GM18511 (cell line): ENCODE measurements at regions not wholly inside any gene's neighbourhood (a gene's known extent, or its start where the extent isn't known, plus 50 kb on each side); places are given as distances from the start of the nearest gene placed in this dataset.

Experiments
- ATAC-seq: cut with Tn5 transposase; IDR thresholded peaks from one replicate; pipeline ENCODE4 v1.9.1; 2021; ENCODE audit warnings: mild to moderate bottlenecking, moderate library complexity; ENCODE audit not compliant: unreplicated experiment

DNA sequence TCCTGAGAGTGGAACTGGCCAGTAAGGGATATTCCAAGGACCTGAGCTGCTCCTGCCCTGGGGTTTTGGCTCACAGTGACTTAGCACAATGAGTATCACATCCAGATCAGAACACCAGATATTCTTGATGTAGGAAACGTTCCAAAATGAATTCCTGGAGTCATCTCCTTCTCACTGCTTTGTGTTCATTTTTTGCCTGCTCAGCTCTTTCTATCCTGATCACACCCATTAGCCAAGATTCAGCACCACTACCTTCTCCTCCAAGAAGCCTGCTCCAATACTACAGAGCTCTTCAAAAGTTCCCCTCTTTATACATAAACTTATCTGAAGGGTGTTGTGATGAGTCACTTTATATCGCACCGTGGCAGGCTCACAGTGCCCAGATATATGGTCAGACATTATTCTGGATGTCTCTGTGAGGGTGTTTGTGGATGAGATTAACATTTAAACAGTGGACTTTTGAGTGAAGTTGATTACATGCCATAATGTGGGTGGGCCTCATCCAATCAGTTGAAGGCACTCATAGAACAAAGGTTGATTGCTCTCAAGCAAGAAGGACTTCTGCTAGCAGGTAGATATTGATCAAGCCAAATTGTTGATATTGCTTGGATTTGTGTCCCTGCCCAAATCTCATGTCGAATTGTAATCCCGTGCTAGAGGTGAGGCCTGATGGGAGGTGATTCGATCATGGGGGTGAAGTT lies 1155.2 kb upstream of the AUTS2 start:
- no peak for ATAC-seq

DNA sequence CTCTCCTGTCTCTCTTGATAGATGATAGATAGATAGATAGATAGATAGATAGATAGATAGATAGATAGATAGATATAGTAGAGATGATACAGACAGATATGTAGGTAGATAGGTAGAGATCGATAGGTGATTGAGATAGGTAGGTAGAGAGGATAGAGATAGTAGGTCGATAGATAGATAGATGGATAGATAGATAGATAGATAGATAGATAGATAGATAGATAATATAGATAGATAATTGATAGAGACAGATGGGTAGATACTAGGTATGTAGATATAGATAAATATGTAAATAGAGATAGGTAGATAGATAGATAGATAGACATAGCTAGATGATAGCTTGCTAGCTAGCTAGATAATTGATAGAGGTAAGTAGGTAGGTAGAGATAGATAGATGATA lies 1154.2 kb upstream of the AUTS2 start:
- ATAC-seq: no peak

DNA sequence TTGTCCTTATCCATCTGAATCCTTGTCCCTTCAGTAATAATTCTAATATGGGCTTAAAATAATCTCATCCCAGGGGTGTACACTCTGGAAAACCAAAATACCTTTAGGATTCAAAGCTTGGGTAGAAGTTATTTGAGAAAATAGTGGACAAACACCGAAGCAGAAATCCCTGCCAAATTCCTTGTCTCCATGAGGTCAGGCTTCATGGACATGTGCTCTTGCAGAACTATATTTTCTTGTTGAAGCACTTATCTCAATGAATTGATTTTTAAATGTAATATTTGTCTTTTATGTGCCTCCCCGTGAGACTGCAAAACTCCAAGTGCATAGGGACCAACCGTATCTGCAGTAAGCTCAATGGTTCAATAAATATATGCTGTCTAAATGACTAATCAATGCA lies 1153.3 kb upstream of the AUTS2 start:
- no peak for ATAC-seq

DNA sequence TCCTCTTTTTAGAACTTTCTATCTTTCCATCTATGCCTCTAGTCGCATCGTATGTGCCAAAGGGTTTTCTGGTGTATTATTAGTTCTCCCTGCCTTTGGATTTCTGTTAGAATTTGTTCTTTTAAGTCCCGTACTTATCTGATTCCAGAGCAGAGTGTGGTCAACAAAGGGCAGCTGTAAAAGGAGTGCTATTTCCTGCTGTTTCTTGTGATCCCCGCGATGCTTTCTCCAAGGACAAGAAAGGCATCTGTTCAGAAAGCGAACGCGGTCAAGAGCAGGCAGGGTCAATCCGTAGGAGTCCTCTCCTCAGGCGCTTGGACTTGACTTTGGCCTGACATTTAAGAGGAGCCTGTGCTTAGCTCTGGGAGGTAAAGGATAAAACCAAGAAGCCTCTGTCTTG lies 1152.1 kb upstream of the AUTS2 start:
- no peak for ATAC-seq

DNA sequence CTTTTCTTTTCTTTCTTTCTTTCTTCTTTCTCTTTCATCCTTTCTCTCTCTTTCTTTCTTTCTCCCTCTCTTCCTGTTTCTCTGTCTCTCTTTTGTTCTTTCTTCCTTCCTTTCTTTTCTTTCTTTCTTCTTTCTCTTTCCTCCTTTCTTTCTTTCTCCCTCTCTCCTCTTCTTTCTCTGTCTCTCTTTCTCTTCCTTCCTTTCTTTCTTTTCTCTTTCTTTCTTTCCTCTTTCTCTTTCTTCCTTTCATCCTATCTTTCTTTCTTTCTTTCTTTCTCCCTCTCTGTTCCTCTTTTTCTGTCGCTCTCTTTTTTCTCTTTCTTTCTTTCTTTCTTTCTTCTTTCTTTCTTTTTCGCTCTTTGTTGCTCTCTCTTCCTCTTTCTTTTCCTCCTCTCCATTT lies 1149.2 kb upstream of the AUTS2 start:
- ATAC-seq: no peak

DNA sequence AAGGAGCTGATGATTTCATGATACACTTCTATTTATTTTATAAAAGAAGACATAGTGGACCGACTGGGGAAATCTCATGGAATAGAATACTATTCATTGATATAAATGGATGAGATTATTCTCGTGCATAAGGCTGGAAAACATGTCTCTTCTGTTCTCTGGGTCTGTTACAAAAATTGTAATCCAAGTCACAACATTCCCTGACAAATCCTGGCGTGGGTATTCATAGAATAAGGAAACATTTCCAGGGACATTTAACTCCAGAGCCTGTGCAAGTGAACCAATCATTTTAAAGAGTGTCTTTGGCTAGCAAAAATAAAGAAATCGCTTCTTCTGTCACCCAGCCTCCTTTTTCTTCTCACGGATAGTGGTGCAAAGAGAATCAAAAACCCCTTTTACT lies 1148.5 kb upstream of the AUTS2 start:
- no peak for ATAC-seq

DNA sequence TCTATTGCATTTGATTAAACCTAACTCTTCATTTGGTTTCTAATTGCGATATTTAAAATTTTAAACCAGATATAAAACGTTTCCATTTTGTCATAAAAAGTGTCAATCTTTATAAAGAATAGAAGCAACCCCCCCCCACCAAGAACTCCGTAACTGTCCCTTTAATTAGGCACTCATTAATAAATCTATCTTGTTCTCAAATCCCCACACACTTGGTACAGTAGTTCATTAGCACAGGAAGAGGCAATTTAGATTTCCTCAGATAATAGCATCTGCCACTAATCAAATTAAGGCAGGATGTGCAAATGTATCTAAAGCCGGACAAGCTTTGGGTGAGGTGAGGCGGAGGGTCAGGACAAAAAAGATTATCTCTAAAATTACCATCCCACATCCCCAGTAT lies 1143.3 kb upstream of the AUTS2 start:
- ATAC-seq: no peak

DNA sequence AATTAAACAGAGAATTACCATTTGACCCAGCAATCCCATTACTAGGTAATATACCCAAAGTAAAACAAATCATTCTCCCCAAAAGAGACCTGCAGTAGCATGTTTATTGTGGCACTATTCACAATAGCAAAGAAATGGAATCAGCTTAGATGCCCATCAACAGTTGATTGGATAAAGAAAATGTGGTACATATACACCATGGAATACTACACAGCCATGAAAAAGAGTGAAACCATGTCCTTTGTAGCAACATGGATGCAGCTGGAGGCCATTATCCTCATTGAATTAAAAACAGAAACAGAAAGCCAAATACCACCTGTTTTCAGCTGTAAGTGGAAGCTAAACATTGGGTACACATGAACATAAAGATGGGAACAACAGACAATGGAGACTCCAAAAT lies 1141.8 kb upstream of the AUTS2 start:
- ATAC-seq: no peak

DNA sequence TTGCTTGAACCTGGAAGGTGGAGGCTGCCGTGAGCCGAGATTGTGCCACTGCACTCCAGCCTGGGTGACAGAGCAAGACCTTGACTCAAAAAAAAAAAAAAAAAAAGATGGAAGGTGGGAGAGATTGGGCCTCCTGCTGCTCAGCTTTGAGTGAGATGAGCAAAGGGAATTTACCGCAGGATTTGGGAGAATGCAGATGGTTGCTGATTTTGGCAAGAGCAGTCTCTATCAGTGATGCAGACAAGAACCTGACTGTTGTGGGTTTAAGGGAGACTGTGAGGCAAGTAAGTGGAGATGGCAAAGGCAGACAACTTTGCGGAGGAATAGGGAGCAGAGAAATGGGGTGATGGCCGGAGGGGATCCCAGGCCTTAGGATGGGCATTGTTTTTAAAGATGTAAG lies 1140.8 kb upstream of the AUTS2 start:
- ATAC-seq: no peak

DNA sequence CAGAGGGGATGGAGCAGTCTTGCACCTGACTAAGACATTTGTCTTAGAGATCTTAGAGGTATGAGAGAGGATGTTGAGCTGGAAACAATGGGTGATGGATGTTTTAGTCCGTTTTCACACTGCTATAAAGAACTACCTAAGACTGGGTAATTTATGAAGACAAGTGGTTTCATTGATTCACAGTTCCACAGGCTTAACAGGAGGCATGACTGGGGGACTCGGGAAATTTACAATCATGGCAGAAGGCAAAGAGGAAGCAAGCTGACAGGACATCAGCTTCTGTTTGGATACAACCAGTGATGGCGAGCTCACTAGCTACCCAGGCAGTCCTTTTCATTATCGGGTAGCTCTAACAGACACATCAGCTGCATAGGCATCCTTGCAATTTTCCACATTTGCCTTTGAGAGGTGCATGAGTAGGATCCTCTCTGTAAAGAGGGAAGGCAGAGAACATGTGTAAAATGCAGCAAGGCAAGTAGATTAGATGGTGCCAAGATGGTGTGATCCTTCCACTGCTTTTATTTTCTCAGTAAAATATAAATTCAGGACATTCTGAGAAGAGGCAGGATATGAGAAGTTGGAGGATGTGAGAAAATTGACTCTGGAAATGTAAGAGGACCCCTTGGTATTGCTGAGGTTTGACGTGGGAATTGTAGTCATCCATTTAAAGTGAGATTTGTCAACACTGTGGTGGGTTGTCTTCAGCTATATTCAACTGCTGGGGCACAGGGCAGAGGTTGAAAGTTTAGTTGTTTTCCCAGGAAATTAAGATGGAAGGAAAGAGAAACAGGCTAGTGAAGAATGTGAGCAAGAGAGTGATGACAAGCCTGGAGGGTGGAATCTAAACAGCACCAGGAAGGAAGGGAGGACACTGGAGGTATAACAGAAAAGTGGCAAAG lies 1140.0 kb upstream of the AUTS2 start:
- no peak for ATAC-seq

DNA sequence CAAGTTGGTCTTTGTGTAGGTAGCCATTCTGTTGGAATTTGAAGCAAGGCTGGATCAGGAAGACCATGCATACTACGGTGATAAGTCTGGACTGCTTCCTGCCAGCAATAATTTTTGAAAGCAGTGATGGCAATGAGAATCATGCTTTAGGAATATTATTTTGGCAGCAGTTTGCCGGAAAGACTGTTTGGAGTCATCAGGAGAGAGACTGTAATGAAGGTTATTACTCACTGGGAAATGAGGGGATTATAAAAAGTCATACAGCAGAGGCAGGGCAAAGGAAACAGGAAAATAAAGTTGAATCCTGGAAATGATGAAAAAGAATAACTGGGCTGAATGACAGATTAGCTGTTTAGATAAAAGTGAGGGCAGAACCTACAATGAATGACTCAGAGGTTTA lies 1136.8 kb upstream of the AUTS2 start:
- no peak for ATAC-seq

DNA sequence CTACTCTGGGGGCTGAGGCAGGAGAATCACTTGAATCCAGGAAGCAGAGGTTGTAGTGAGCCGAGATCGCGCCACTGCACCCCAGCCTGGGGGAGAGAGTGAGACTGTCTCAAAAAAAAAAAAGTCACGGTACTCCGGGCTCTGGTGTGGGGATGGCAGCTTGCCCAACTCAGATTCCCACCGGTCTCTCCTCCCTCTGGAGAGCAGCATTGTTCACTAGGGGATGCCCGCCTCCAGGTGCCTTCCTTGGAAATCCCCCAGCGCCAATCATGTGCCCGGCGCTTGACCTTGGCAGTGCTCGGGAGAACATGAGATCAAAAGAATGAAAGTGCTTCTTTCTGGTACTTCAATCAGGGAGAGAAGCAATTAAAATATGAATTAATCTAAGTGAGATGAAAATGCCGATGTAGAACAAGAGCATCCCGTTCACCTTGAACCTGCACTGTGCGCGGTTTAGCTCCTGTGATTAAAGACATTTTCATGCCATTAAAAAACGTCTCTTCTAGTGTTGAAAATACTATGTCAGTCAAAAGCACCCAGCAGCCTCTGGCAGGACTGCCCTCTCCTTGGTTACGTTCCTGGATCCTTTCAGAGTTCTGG lies 1127.3 kb upstream of the AUTS2 start:
- ATAC-seq: no peak

DNA sequence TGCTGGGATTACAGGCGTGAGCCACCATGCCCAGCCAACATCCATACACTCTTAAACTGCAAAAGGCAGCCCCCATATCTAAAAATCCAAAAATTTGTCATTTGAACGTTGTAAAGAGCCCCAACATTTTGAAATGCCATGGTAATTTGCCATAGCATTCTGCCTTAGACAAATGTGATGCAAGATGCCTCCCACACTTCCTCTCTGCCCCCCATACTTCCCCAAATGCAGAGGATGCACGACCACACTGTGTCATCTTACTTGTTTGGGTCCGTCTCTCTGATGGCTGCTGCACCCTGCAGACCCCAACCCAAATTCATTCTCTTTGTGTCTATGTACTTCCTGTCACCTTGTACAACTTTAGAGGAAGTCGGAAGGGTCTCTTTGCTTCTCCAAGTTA lies 1125.6 kb upstream of the AUTS2 start:
- ATAC-seq: no peak

DNA sequence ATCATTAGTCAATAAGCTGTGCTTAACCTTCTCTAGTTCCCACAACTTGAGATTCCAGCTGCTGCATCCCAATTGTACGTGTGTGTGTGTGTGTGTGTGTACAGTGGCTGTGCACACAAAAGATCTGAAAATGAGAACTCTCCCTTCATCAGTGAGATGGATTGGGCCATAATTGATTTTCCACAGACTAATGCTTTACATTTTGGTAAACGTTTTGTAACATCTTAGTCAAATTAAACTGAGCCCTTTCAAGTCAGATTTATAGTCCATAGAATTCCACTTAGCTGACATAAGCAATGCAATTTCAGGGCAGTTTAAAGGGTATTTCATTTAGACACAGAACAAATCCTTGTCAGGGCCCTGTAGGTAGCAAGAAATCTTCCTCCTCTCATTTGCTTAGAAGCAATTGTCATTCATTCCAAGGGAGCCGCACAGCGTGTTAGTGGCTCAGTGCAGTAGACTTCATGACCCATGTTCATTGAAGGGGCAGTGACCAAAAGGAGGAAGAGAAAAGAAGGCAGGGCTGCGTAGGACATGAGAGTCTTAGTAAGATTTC lies 1123.5 kb upstream of the AUTS2 start:
- no peak for ATAC-seq

DNA sequence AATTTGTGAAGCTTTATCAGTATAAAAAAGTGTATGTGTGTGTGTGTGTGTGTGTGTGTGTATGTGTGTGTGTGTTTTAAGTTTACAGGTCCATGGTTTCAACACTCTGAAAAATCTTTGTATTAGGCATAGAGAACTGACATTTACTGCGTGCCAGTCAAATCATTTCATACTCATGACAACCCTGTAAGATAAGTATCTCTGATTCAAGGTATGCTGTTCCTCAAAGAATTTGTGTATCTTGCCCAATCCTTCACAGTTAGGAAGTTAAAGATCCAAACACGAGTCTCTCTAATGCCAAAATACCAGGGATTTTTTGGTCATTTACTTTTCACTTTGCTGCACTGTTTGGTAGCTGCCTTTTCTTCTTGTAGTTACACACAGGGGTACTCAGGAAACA lies 1121.3 kb upstream of the AUTS2 start:
- ATAC-seq: no peak

DNA sequence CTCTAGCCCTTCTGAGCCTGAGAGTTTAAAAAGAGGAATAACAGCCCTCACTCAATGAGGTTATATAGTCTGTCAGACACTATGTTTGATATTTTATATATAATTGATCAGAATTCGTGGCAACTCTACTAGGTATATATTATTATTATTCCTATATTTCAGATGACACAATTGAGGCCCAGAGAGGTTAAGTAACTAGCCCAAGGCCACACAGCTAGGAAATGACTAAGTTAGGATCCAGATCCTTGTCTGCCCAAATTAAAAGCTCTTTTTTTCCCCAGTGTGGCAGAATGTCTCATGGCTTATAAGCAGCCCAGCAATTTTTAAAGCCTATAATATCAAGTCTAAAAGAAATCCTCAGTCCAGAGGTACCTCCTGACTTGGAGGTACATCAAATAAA lies 1119.9 kb upstream of the AUTS2 start:
- ATAC-seq: no peak

DNA sequence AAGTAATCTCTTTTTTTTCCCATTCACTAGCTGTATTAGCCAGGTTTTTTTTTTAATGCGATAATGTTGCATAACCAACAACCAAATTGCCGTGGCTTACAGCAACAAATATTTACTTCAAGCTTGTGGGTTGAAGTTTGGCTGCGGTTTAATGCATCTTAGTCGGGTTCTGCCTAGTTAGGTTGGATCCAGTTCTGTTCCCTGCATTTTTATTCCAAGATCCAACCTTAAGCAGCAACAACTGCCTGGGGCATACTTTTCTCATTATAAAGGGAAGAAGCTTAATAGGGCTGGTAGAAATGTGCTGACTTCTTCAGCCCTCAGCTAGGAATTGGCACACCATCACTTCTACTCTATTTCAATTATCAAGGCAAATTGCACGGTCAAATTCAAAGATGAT lies 1115.5 kb upstream of the AUTS2 start:
- no peak for ATAC-seq

DNA sequence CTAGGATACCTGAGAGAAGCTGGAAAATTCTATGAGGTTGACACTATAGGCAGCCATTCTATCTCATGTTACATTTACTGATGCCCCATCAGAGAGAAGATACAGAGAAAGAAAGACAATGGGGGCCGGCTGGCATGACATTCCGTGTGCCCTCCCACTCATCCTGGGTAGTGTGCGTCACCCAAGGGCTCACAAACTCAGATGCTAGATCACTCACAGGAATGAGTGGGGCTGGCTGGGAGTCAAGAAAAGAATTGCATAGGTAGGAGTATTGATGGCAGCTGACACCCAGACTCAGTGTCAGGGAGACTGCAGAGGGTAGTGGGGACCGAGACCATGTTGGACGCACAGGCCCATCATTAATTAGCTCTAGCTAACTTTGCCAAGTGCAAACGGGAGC lies 1113.5 kb upstream of the AUTS2 start:
- ATAC-seq: no peak

DNA sequence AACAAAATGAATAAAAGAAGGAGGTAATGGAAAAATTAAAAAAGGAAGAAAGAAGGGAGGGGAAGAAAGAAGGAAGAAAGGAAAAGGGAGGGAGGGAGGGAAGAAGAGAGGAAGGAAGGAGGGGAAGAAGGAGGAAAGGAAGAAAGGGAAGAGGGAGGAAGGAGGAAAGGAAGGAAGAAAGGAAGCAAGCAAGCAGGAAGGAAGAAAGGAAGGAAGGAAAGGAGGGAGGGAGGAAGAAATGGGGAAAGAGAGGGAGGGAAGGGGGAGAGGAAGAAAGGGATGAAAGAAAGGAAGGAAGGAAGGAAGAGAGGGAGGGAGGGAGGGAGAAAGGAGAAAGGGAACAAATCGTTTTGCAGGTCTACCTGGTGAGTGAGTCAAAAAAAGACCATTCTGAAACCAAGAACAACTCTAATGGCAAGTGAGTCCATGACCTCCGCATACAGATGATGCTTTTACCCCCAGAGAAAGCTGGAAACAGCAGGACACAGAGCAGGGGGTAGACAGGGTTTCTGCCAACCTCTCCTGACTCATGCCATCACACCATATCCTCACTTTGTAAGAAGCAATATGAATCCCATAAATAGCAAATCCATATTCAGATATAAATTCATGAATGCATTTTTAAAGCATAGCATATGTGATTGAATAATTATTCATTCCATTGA lies 1112.9 kb upstream of the AUTS2 start:
- ATAC-seq: no peak

DNA sequence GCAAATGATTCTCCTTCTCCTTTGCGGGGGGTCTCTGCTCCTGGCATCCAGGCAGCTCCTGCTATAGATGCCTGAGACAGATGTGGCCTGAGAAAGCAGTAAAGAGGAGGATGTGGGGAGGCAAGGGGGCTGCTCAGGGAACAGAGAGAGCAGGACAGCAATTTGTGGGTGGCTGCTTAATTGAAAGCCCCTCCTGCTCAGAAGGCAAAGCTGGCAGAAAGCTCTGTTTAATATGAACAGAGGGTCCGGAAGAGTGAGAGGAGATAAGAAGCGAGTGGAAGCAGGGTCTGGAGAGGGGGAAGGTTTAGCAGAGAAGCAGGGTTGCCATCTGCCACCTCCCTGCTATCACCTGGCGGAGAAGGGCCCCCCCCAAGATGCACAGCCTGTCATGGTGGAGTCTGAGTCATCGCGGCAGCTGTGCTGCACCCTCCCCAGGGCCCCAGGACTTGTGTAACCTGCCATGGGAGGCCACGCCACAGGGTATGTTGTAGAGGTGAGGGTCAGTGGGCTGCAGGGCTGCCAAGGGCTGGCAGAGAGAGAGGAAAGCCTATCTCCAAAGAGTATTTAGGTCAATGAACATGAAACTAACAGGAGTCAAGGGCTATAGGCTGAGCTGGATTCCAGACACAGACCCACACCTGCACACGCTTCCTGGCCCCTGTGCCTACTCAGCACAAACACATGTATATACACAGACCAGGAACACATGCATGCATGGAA lies 1109.8 kb upstream of the AUTS2 start:
- ATAC-seq: no peak
